Glutamatergic neuron (in vitro differentiated cells): ENCODE measurements at regions not wholly inside any gene's neighbourhood (a gene's known extent, or its start where the extent isn't known, plus 50 kb on each side); places are given as distances from the start of the nearest gene placed in this dataset.
"Not testable (repeated sequence)": the region's sequence is repeated elsewhere in the genome, so short reads cannot be mapped to it uniquely, and the experiment has no call there.

ENCODE experiments used
- DNase-seq: peaks from one replicate; pipeline ENCODE4 v3.0.0; 2022
- H3K27ac Mint-ChIP-seq: one replicate; pipeline ENCODE4 v1.8.0; 2020; ENCODE audit warnings: mild to moderate bottlenecking, mixed read lengths, inconsistent platforms; ENCODE audit not compliant: unreplicated experiment
- H3K27me3 Mint-ChIP-seq: one replicate; pipeline ENCODE4 v1.8.0; 2020; ENCODE audit warnings: mild to moderate bottlenecking, moderate library complexity, mixed read lengths, inconsistent platforms; ENCODE audit not compliant: unreplicated experiment
- H3K36me3 Mint-ChIP-seq: one replicate; pipeline ENCODE4 v1.8.0; 2020; ENCODE audit warnings: mild to moderate bottlenecking, mixed read lengths, inconsistent platforms; ENCODE audit not compliant: unreplicated experiment
- H3K4me1 Mint-ChIP-seq: one replicate; pipeline ENCODE4 v1.8.0; 2020; ENCODE audit warnings: mild to moderate bottlenecking, low read depth, mixed read lengths, inconsistent platforms; ENCODE audit not compliant: unreplicated experiment
- H3K4me3 Mint-ChIP-seq: one replicate; pipeline ENCODE4 v1.8.0; 2020; ENCODE audit warnings: mild to moderate bottlenecking, mixed read lengths, inconsistent platforms; ENCODE audit not compliant: unreplicated experiment
- H3K9me3 Mint-ChIP-seq: one replicate; pipeline ENCODE4 v1.8.0; 2020; ENCODE audit warnings: mild to moderate bottlenecking, moderate library complexity, mixed read lengths, inconsistent platforms; ENCODE audit not compliant: unreplicated experiment
- CTCF ChIP-seq: fragments of 200-600 bp; sonication (generic); IDR thresholded peaks from one replicate; pipeline ENCODE4 v1.5.0; 2021; ENCODE audit not compliant: partially characterized antibody, unreplicated experiment

GRCh38 chr1:228953207-228953606 lies 217.9 kb downstream of the RHOU start:
- peaks cover 4% of the 10 kb centered on the region for H3K4me1 Mint-ChIP-seq
- H3K4me3 Mint-ChIP-seq, result no peak overlapping the region
- no peak overlapping the region for H3K27ac Mint-ChIP-seq
- no peaks in the 10 kb centered on the region for H3K9me3 Mint-ChIP-seq
- peaks cover 6% of the 10 kb centered on the region for H3K36me3 Mint-ChIP-seq
- no peak for DNase-seq
- no peaks in the 10 kb centered on the region for H3K27me3 Mint-ChIP-seq
- TF ChIP-seq CTCF, result no peak

DNA sequence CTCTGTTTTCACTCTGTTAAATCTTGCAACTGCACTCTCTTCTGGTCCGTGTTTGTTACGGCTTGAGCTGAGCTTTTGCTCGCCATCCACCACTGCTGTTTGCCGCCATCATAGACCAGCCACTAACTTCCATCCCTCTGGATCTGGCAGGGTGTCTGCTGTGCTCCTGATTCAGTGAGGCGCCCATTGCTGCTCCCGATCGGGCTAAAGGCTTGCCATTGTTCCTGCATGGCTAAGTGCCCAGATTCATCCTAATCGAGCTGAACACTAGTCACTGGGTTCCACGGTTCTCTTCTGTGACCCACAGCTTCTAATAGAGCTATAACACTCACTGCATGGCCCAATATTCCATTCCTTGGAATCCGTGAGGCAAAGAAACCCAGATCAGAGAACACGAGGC lies 218.5 kb downstream of the RHOU start:
- not testable (repeated sequence) for H3K36me3 Mint-ChIP-seq, H3K9me3 Mint-ChIP-seq, H3K4me1 Mint-ChIP-seq, H3K27me3 Mint-ChIP-seq, H3K27ac Mint-ChIP-seq, DNase-seq, H3K4me3 Mint-ChIP-seq

DNA sequence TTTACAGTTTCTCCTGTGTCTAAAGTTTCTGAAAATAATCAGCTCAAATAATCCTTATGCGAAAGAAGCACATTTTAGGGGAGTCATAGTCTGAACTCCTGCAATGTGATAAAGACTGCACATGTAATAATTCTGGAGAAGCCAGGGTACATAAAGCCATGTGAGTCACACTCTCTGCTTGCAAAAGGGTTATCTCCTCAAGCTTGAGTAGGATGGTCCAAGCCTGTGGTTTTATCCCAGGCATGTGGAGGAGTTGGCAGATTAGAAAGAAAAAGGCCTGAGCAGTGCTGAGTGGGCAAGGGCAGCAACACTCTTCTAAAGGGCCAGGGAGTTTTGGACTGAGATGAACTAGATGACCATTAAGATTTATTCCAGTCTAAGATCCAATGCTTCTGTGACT lies 220.4 kb downstream of the RHOU start:
- Mint-ChIP-seq H3K4me1 (peaks cover 7% of the 10 kb centered on the region), H3K4me3 (no peak overlapping the region), H3K27me3 (no peaks in the 10 kb centered on the region), H3K9me3 (no peaks in the 10 kb centered on the region), H3K27ac (no peak overlapping the region), H3K36me3 (peaks cover 6% of the 10 kb centered on the region)
- no peak for DNase-seq
- no peak for TF ChIP-seq CTCF

GRCh38 chr1:228956864-228957263 lies 221.6 kb downstream of the RHOU start:
- Mint-ChIP-seq H3K9me3 (no peaks in the 10 kb centered on the region), H3K36me3 (peaks cover 6% of the 10 kb centered on the region), H3K4me1 (peaks cover 10% of the 10 kb centered on the region), H3K4me3 (no peak overlapping the region), H3K27me3 (no peaks in the 10 kb centered on the region), H3K27ac (no peak overlapping the region)
- TF ChIP-seq CTCF, result no peak
- no peak for DNase-seq

DNA sequence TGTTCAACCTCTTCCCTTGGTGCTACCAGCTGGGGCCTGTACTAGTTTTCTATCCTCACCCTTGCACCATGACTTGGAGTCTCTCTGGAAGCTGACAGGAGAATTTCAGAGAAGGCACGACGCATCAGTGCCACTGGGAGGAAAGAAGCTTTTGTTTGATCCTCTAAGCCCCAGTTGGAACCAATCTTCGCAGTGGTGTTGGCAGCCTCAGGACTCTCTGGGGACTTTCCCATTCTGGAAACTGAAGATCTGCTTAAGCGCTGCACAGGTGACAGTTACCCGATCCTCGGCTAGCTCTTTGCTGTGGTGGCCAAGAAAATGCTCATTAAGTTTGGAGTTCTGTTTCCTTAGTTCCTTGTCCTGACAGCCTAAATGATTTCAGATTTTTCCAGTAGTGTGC lies 222.3 kb downstream of the RHOU start:
- Mint-ChIP-seq H3K27ac (no peak overlapping the region), H3K9me3 (no peaks in the 10 kb centered on the region), H3K4me3 (no peak overlapping the region), H3K36me3 (peaks cover 6% of the 10 kb centered on the region), H3K4me1 (peaks cover 10% of the 10 kb centered on the region), H3K27me3 (no peaks in the 10 kb centered on the region)
- TF ChIP-seq CTCF, result no peak
- no peak for DNase-seq

- H3K9me3 Mint-ChIP-seq, result no peaks in the 10 kb centered on the region
- H3K4me3 Mint-ChIP-seq, result no peak overlapping the region
- TF ChIP-seq CTCF, result no peak
- peaks cover 6% of the 10 kb centered on the region for H3K36me3 Mint-ChIP-seq
- DNase-seq, result no peak
- peaks cover 10% of the 10 kb centered on the region for H3K4me1 Mint-ChIP-seq
- H3K27ac Mint-ChIP-seq, result no peak overlapping the region
- H3K27me3 Mint-ChIP-seq, result no peaks in the 10 kb centered on the region
These were observed 222.8 kb downstream of the RHOU start for GRCh38 chr1:228958121-228958520.
